Astrocyte (in vitro differentiated cells and primary cell): ENCODE measurements at regions not wholly inside any gene's neighbourhood (a gene's known extent, or its start where the extent isn't known, plus 50 kb on each side); places are given as distances from the start of the nearest gene placed in this dataset.

Experiments used
- DNase-seq: peaks from one replicate; pipeline ENCODE4 v3.0.0-alpha.2; 2010; ENCODE audit warnings: low read depth
- FAIRE-seq: peaks from 2 replicates; lab custom pipeline; 2011; peaks lifted over from hg19 to GRCh38; lab: Jason Lieb, UNC
- H2AFZ ChIP-seq: 2 replicates; pipeline ENCODE4 v1.6.0; 2012; ENCODE audit warnings: low read depth, low read length, inconsistent platforms
- H3K27ac ChIP-seq: 2 replicates; pipeline ENCODE4 v1.5.1; 2011; ENCODE audit warnings: low read depth, low read length, inconsistent platforms
- H3K27me3 ChIP-seq: 2 replicates; pipeline ENCODE4 v1.6.0; 2011; ENCODE audit warnings: low read length, inconsistent platforms; ENCODE audit not compliant: insufficient read depth
- H3K36me3 ChIP-seq: 2 replicates; pipeline ENCODE4 v1.5.1; 2011; ENCODE audit warnings: low read length, inconsistent platforms; ENCODE audit not compliant: insufficient read depth
- H3K4me1 ChIP-seq: 2 replicates; pipeline ENCODE4 v1.5.1; 2011; ENCODE audit warnings: low read length, inconsistent platforms; ENCODE audit not compliant: insufficient read depth
- H3K4me2 ChIP-seq: 2 replicates; pipeline ENCODE4 v1.6.0; 2012; ENCODE audit warnings: low read length, inconsistent platforms
- H3K4me3 ChIP-seq: 2 replicates; pipeline ENCODE4 v1.5.1; 2011; ENCODE audit warnings: low read depth, mild to moderate bottlenecking, low read length, inconsistent platforms; ENCODE audit not compliant: insufficient read depth
- H3K79me2 ChIP-seq: 2 replicates; pipeline ENCODE4 v1.6.0; 2012; ENCODE audit warnings: mild to moderate bottlenecking, low read length, inconsistent platforms; ENCODE audit not compliant: insufficient read depth
- H3K9ac ChIP-seq: 2 replicates; pipeline ENCODE4 v1.6.0; 2012; ENCODE audit warnings: mild to moderate bottlenecking, low read length, inconsistent platforms
- H3K9me3 ChIP-seq: 2 replicates; pipeline ENCODE4 v1.5.1; 2012; ENCODE audit warnings: low read depth, mild to moderate bottlenecking, low read length, inconsistent platforms; ENCODE audit not compliant: insufficient read depth
- H4K20me1 ChIP-seq: 2 replicates; pipeline ENCODE4 v1.6.0; 2012; ENCODE audit warnings: low read length, inconsistent platforms; ENCODE audit not compliant: insufficient read depth
- H3K27ac Mint-ChIP-seq: one replicate; pipeline ENCODE4 v1.8.0; 2021; ENCODE audit warnings: mild to moderate bottlenecking, mixed read lengths; ENCODE audit not compliant: unreplicated experiment
- H3K27me3 Mint-ChIP-seq: one replicate; pipeline ENCODE4 v1.8.0; 2021; ENCODE audit warnings: low read depth, mixed read lengths; ENCODE audit not compliant: unreplicated experiment
- H3K36me3 Mint-ChIP-seq: one replicate; pipeline ENCODE4 v1.8.0; 2021; ENCODE audit warnings: low read depth, mixed read lengths; ENCODE audit not compliant: unreplicated experiment
- H3K4me1 Mint-ChIP-seq: one replicate; pipeline ENCODE4 v1.8.0; 2021; ENCODE audit warnings: low read depth, mixed read lengths; ENCODE audit not compliant: unreplicated experiment
- H3K4me3 Mint-ChIP-seq: one replicate; pipeline ENCODE4 v1.8.0; 2021; ENCODE audit warnings: mild to moderate bottlenecking, moderate library complexity, mixed read lengths; ENCODE audit not compliant: unreplicated experiment
- H3K9me3 Mint-ChIP-seq: one replicate; pipeline ENCODE4 v1.8.0; 2021; ENCODE audit warnings: mild to moderate bottlenecking, mixed read lengths; ENCODE audit not compliant: unreplicated experiment
- EZH2 ChIP-seq: IDR thresholded peaks from 2 replicates; pipeline ENCODE4 v1.6.1; 2012; ENCODE audit warnings: mild to moderate bottlenecking, low read length, inconsistent platforms; ENCODE audit not compliant: insufficient read depth
- TF ChIP-seq, protein P1 (sequence below): IDR thresholded peaks from 2 replicates; pipeline ENCODE4 v1.5.1; 2011; ENCODE audit warnings: low read depth, mild to moderate bottlenecking, inconsistent platforms, low read length, moderate library complexity; ENCODE audit not compliant: insufficient read depth

- Mint-ChIP-seq H3K9me3 (peaks cover 8% of the 10 kb centered on the region), H3K4me1 (no peaks in the 10 kb centered on the region), H3K4me3 (no peak overlapping the region), H3K36me3 (no peaks in the 10 kb centered on the region), H3K27ac (no peak overlapping the region), H3K27me3 (peaks cover 5% of the 10 kb centered on the region)
- H3K27ac ChIP-seq = no peak overlapping the region
- no peaks in the 10 kb centered on the region for H3K4me1 ChIP-seq
- no peaks in the 10 kb centered on the region for H3K36me3 ChIP-seq
- no peak overlapping the region for H3K4me3 ChIP-seq
- no peak for FAIRE-seq
- no peak overlapping the region for H2AFZ ChIP-seq
- H3K79me2 ChIP-seq = no peaks in the 10 kb centered on the region
- no peak for DNase-seq
- TF ChIP-seq, protein P1, sequence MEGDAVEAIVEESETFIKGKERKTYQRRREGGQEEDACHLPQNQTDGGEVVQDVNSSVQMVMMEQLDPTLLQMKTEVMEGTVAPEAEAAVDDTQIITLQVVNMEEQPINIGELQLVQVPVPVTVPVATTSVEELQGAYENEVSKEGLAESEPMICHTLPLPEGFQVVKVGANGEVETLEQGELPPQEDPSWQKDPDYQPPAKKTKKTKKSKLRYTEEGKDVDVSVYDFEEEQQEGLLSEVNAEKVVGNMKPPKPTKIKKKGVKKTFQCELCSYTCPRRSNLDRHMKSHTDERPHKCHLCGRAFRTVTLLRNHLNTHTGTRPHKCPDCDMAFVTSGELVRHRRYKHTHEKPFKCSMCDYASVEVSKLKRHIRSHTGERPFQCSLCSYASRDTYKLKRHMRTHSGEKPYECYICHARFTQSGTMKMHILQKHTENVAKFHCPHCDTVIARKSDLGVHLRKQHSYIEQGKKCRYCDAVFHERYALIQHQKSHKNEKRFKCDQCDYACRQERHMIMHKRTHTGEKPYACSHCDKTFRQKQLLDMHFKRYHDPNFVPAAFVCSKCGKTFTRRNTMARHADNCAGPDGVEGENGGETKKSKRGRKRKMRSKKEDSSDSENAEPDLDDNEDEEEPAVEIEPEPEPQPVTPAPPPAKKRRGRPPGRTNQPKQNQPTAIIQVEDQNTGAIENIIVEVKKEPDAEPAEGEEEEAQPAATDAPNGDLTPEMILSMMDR = no peak
- no peak for TF ChIP-seq EZH2
- H4K20me1 ChIP-seq = no peaks in the 10 kb centered on the region
- H3K9ac ChIP-seq = no peak overlapping the region
- H3K27me3 ChIP-seq = no peaks in the 10 kb centered on the region
- no peak overlapping the region for H3K4me2 ChIP-seq
- H3K9me3 ChIP-seq = peaks cover 2% of the 10 kb centered on the region
Observed at GRCh38 chr11:15560689-15561467, 446.2 kb downstream of the INSC start.

- H3K4me3 Mint-ChIP-seq = no peak overlapping the region
- peaks cover 5% of the 10 kb centered on the region for H3K27me3 Mint-ChIP-seq
- H3K27me3 ChIP-seq = no peaks in the 10 kb centered on the region
- H3K27ac Mint-ChIP-seq = no peak overlapping the region
- no peak overlapping the region for H2AFZ ChIP-seq
- no peak overlapping the region for H3K9ac ChIP-seq
- peaks cover 9% of the 10 kb centered on the region for H3K9me3 Mint-ChIP-seq
- H3K9me3 ChIP-seq = peaks cover 2% of the 10 kb centered on the region
- H3K4me1 Mint-ChIP-seq = no peaks in the 10 kb centered on the region
- no peak for FAIRE-seq
- H3K27ac ChIP-seq = no peak overlapping the region
- no peaks in the 10 kb centered on the region for H4K20me1 ChIP-seq
- H3K4me3 ChIP-seq = no peak overlapping the region
- H3K79me2 ChIP-seq = no peaks in the 10 kb centered on the region
- H3K4me1 ChIP-seq = no peaks in the 10 kb centered on the region
- no peak for TF ChIP-seq EZH2
- TF ChIP-seq, protein P1 = no peak
- no peak for DNase-seq
- no peaks in the 10 kb centered on the region for H3K36me3 ChIP-seq
- H3K4me2 ChIP-seq = no peak overlapping the region
- no peaks in the 10 kb centered on the region for H3K36me3 Mint-ChIP-seq
Observed at GRCh38 chr11:15562230-15562629, 447.5 kb downstream of the INSC start.

GRCh38 chr11:15563054-15563453, 448.3 kb downstream of the INSC start:
- Mint-ChIP-seq H3K4me1 (no peaks in the 10 kb centered on the region), H3K36me3 (no peaks in the 10 kb centered on the region), H3K4me3 (no peak overlapping the region), H3K27me3 (peaks cover 5% of the 10 kb centered on the region), H3K9me3 (peaks cover 9% of the 10 kb centered on the region), H3K27ac (no peak overlapping the region)
- no peak overlapping the region for H3K27ac ChIP-seq
- no peak overlapping the region for H3K4me3 ChIP-seq
- H2AFZ ChIP-seq = no peak overlapping the region
- peaks cover 2% of the 10 kb centered on the region for H3K9me3 ChIP-seq
- DNase-seq (no peak), FAIRE-seq (no peak)
- no peaks in the 10 kb centered on the region for H3K36me3 ChIP-seq
- no peaks in the 10 kb centered on the region for H4K20me1 ChIP-seq
- TF ChIP-seq, protein P1 = no peak
- TF ChIP-seq EZH2 = no peak
- no peaks in the 10 kb centered on the region for H3K79me2 ChIP-seq
- no peak overlapping the region for H3K9ac ChIP-seq
- H3K4me1 ChIP-seq = no peaks in the 10 kb centered on the region
- no peak overlapping the region for H3K4me2 ChIP-seq
- no peaks in the 10 kb centered on the region for H3K27me3 ChIP-seq
